ENCODE measurements at regions not wholly inside any gene's neighbourhood (a gene's known extent, or its start where the extent isn't known, plus 50 kb on each side); places are given as distances from the start of the nearest gene placed in this dataset.

- Histone ChIP-seq H3K27ac (no peak overlapping the region), H3K4me3 (no peak overlapping the region), H3K36me3 (no peaks in the 10 kb centered on the region), H3K9me3 (no peaks in the 10 kb centered on the region), H3K4me1 (no peaks in the 10 kb centered on the region), H3K27me3 (peaks cover 50% of the 10 kb centered on the region)
- 50% methylated on average over 1 of the region's 1 CpG; no CpG with 5 or more reads in 1 of the 2 donors for WGBS, 2 donors (ENCODE audit: low coverage in 1 of 2)
- TF ChIP-seq CTCF (IDR thresholded peaks at IDR 0.05) = no peak
- TF ChIP-seq EP300 (IDR thresholded peaks at IDR 0.05) = no peak
- no peak for TF ChIP-seq POLR2AphosphoS5 (IDR thresholded peaks at IDR 0.05)
- TF ChIP-seq POLR2A (IDR thresholded peaks at IDR 0.05) = no peak
- no peak for ATAC-seq
Observed at GRCh38 chr11:31981457-31981856, 109.4 kb upstream of the RCN1 start.

- peaks cover 43% of the 10 kb centered on the region for H3K27me3 ChIP-seq
- no peaks in the 10 kb centered on the region for H3K4me1 ChIP-seq
- no peak for TF ChIP-seq CTCF (IDR thresholded peaks at IDR 0.05)
- no peak for TF ChIP-seq POLR2A (IDR thresholded peaks at IDR 0.05)
- TF ChIP-seq POLR2AphosphoS5 (IDR thresholded peaks at IDR 0.05) = no peak
- H3K27ac ChIP-seq = no peak overlapping the region
- WGBS, 2 donors (ENCODE audit: low coverage in 1 of 2) = 21% methylated on average over 4 of the region's 4 CpGs; no CpG with 5 or more reads in 1 of the 2 donors
- no peak overlapping the region for H3K4me3 ChIP-seq
- H3K36me3 ChIP-seq = no peaks in the 10 kb centered on the region
- no peak for ATAC-seq
- H3K9me3 ChIP-seq = no peaks in the 10 kb centered on the region
Observed at GRCh38 chr11:31977343-31977742, 113.5 kb upstream of the RCN1 start.

- no peak overlapping the region for H3K27ac ChIP-seq
- H3K4me1 ChIP-seq = no peaks in the 10 kb centered on the region
- TF ChIP-seq CTCF (IDR thresholded peaks at IDR 0.05) (no peak), EP300 (IDR thresholded peaks at IDR 0.05) (no peak), POLR2AphosphoS5 (IDR thresholded peaks at IDR 0.05) (no peak), POLR2A (IDR thresholded peaks at IDR 0.05) (no peak)
- no peak for ATAC-seq
- H3K4me3 ChIP-seq = no peak overlapping the region
- no peaks in the 10 kb centered on the region for H3K36me3 ChIP-seq
- WGBS, 2 donors (ENCODE audit: low coverage in 1 of 2) = 50 to 62% methylated on average over 5 of the region's 5 CpGs
- H3K27me3 ChIP-seq = peaks cover 29% of the 10 kb centered on the region
- H3K9me3 ChIP-seq = no peaks in the 10 kb centered on the region
Observed at GRCh38 chr11:31974366-31975136, 116.3 kb upstream of the RCN1 start.

GRCh38 chr11:31973172-31973571 lies 117.7 kb upstream of the RCN1 start:
- no peak for ATAC-seq
- TF ChIP-seq POLR2AphosphoS5 (IDR thresholded peaks at IDR 0.05) (no peak), POLR2A (IDR thresholded peaks at IDR 0.05) (no peak), CTCF (IDR thresholded peaks at IDR 0.05) (no peak), EP300 (IDR thresholded peaks at IDR 0.05) (no peak)
- no peaks in the 10 kb centered on the region for H3K4me1 ChIP-seq
- no peak overlapping the region for H3K4me3 ChIP-seq
- no peaks in the 10 kb centered on the region for H3K36me3 ChIP-seq
- 60 to 78% methylated on average over 1 to 3 of the region's 4 CpGs for WGBS, 2 donors (ENCODE audit: low coverage in 1 of 2)
- H3K27ac ChIP-seq = no peak overlapping the region
- peaks cover 29% of the 10 kb centered on the region for H3K27me3 ChIP-seq
- H3K9me3 ChIP-seq = no peaks in the 10 kb centered on the region

- no peaks in the 10 kb centered on the region for H3K4me1 ChIP-seq
- WGBS, 2 donors (ENCODE audit: low coverage in 1 of 2) = 50 to 100% methylated on average over 1 to 2 of the region's 5 CpGs
- H3K27me3 ChIP-seq = peaks cover 23% of the 10 kb centered on the region
- no peak for TF ChIP-seq EP300 (IDR thresholded peaks at IDR 0.05)
- TF ChIP-seq CTCF (IDR thresholded peaks at IDR 0.05) = no peak
- no peak for TF ChIP-seq POLR2A (IDR thresholded peaks at IDR 0.05)
- no peak for TF ChIP-seq POLR2AphosphoS5 (IDR thresholded peaks at IDR 0.05)
- no peaks in the 10 kb centered on the region for H3K9me3 ChIP-seq
- no peak for ATAC-seq
- no peaks in the 10 kb centered on the region for H3K36me3 ChIP-seq
- H3K4me3 ChIP-seq = no peak overlapping the region
- no peak overlapping the region for H3K27ac ChIP-seq
Observed at GRCh38 chr11:31972623-31973022, 118.3 kb upstream of the RCN1 start.
